DND-41 (cell line): ENCODE measurements at regions not wholly inside any gene's neighbourhood (a gene's known extent, or its start where the extent isn't known, plus 50 kb on each side); places are given as distances from the start of the nearest gene placed in this dataset.

ENCODE experiments used
- ATAC-seq: fragments of 200-7000 bp; cut with Tn5 transposase; 3 replicates; pipeline ENCODE4 v1.9.1; 2021; ENCODE audit warnings: low read depth; ENCODE audit not compliant: insufficient read depth
- DNase-seq: peaks from one replicate; pipeline ENCODE4 v3.0.0-alpha.2; 2020
- H2AFZ ChIP-seq: 2 replicates; pipeline ENCODE4 v1.6.0; 2012; ENCODE audit warnings: low read depth, low read length
- H3K27ac ChIP-seq: 2 replicates; pipeline ENCODE4 v1.5.1; 2012; ENCODE audit warnings: low read length, inconsistent platforms
- H3K27me3 ChIP-seq: fragments of 200-600 bp; sonication (generic); 2 replicates; pipeline ENCODE4 v1.6.0; 2012; ENCODE audit warnings: low read length, mild to moderate bottlenecking, inconsistent platforms; ENCODE audit not compliant: insufficient read depth, poor library complexity
- H3K36me3 ChIP-seq: 2 replicates; pipeline ENCODE4 v1.5.1; 2012; ENCODE audit warnings: low read length, inconsistent platforms; ENCODE audit not compliant: insufficient read depth
- H3K4me1 ChIP-seq: 2 replicates; pipeline ENCODE4 v1.5.1; 2012; ENCODE audit warnings: mild to moderate bottlenecking, low read length; ENCODE audit not compliant: insufficient read depth
- H3K4me2 ChIP-seq: 2 replicates; pipeline ENCODE4 v1.6.0; 2012; ENCODE audit warnings: mild to moderate bottlenecking, moderate library complexity, low read length, inconsistent platforms; ENCODE audit not compliant: insufficient read depth
- H3K4me3 ChIP-seq, 2 experiments: fragments of 200-600 bp in 1 of 2; shearing (Covaris generic) in 1 of 2; 2 replicates each; pipeline ENCODE4 v1.5.1; 2012 to 2016; ENCODE audit warnings: inconsistent platforms in 2 of 2, low read length in 2 of 2, mild to moderate bottlenecking in 2 of 2, low read depth in 1 of 2, moderate library complexity in 1 of 2
- H3K79me2 ChIP-seq: 2 replicates; pipeline ENCODE4 v1.6.0; 2012; ENCODE audit warnings: low read length, inconsistent platforms; ENCODE audit not compliant: insufficient read depth
- H3K9ac ChIP-seq: 2 replicates; pipeline ENCODE4 v1.6.0; 2012; ENCODE audit warnings: low read depth, mild to moderate bottlenecking, inconsistent platforms, low read length, moderate library complexity
- H3K9me3 ChIP-seq: 2 replicates; pipeline ENCODE4 v1.5.1; 2012; ENCODE audit warnings: low read length, moderate library complexity, mild to moderate bottlenecking, inconsistent platforms; ENCODE audit not compliant: insufficient read depth, severe bottlenecking
- H4K20me1 ChIP-seq: 2 replicates; pipeline ENCODE4 v1.6.0; 2012; ENCODE audit warnings: low read length; ENCODE audit not compliant: insufficient read depth
- EZH2 ChIP-seq: IDR thresholded peaks from 3 replicates; pipeline ENCODE4 v1.6.1; 2012; ENCODE audit warnings: borderline replicate concordance, low read depth, mild to moderate bottlenecking, moderate library complexity, low read length, inconsistent platforms; ENCODE audit not compliant: severe bottlenecking
- TF ChIP-seq, protein P1 (sequence below): IDR thresholded peaks from 2 replicates; pipeline ENCODE4 v1.5.1; 2012; ENCODE audit warnings: borderline replicate concordance, low read length, moderate library complexity, mild to moderate bottlenecking; ENCODE audit not compliant: poor library complexity, severe bottlenecking; ENCODE audit errors: extremely low read depth

- Histone ChIP-seq H2AFZ (no peak overlapping the region), H3K4me2 (no peak overlapping the region), H3K9ac (no peak overlapping the region), H3K9me3 (no peaks in the 10 kb centered on the region), H3K4me1 (no peaks in the 10 kb centered on the region), H3K27me3 (no peaks in the 10 kb centered on the region), H3K36me3 (no peaks in the 10 kb centered on the region), H3K4me3 (no peak overlapping the region), H3K27ac (no peak overlapping the region), H4K20me1 (no peaks in the 10 kb centered on the region), H3K79me2 (no peaks in the 10 kb centered on the region)
- TF ChIP-seq, protein P1, sequence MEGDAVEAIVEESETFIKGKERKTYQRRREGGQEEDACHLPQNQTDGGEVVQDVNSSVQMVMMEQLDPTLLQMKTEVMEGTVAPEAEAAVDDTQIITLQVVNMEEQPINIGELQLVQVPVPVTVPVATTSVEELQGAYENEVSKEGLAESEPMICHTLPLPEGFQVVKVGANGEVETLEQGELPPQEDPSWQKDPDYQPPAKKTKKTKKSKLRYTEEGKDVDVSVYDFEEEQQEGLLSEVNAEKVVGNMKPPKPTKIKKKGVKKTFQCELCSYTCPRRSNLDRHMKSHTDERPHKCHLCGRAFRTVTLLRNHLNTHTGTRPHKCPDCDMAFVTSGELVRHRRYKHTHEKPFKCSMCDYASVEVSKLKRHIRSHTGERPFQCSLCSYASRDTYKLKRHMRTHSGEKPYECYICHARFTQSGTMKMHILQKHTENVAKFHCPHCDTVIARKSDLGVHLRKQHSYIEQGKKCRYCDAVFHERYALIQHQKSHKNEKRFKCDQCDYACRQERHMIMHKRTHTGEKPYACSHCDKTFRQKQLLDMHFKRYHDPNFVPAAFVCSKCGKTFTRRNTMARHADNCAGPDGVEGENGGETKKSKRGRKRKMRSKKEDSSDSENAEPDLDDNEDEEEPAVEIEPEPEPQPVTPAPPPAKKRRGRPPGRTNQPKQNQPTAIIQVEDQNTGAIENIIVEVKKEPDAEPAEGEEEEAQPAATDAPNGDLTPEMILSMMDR = no peak
- no peak for TF ChIP-seq EZH2
- ATAC-seq = no peak
- DNase-seq = no peak
Measured at GRCh38 chr11:81674211-81674610, 1059.5 kb downstream of the FAM181B start.

DNA sequence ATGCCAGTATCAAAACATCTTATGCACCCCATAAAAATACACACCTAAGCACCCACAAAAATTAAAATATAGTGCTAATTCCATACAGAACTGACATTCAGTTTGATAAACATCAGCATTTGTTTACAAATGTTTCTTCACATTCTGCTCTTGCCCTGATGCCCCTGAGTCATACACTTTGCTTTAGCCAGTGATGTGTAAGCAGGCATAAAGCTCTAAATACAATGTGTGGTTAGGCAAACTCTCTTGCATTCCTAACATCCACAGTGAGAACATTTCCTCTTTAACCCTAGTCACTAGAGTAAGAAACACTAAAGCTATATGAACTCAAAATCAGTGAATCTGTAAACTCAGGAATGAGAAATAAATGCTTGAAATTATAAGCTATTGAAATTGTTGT, 1060.7 kb downstream of the FAM181B start:
- no peak overlapping the region for H3K4me3 ChIP-seq

GRCh38 chr11:81669935-81670543, 1063.6 kb downstream of the FAM181B start:
- Histone ChIP-seq H3K9me3 (no peaks in the 10 kb centered on the region), H3K4me3 (no peak overlapping the region), H3K79me2 (no peaks in the 10 kb centered on the region), H3K36me3 (no peaks in the 10 kb centered on the region), H3K4me2 (no peak overlapping the region), H3K27me3 (no peaks in the 10 kb centered on the region), H2AFZ (no peak overlapping the region), H3K27ac (no peak overlapping the region), H3K9ac (no peak overlapping the region), H3K4me1 (no peaks in the 10 kb centered on the region), H4K20me1 (no peaks in the 10 kb centered on the region)
- no peak for ATAC-seq
- no peak for DNase-seq
- no peak for TF ChIP-seq EZH2
- TF ChIP-seq, protein P1 = no peak

More for the DNA sequence above, 1060.7 kb downstream of the FAM181B start:
- no peaks in the 10 kb centered on the region for H3K9me3 ChIP-seq
- H3K27me3 ChIP-seq = no peaks in the 10 kb centered on the region
- no peaks in the 10 kb centered on the region for H3K4me1 ChIP-seq
- H3K9ac ChIP-seq = no peak overlapping the region
- H4K20me1 ChIP-seq = no peaks in the 10 kb centered on the region
- H3K27ac ChIP-seq = no peak overlapping the region
- H2AFZ ChIP-seq = no peak overlapping the region
- H3K36me3 ChIP-seq = no peaks in the 10 kb centered on the region
- TF ChIP-seq, protein P1 = no peak
- TF ChIP-seq EZH2 = no peak
- DNase-seq (no peak), ATAC-seq (no peak)
- H3K4me2 ChIP-seq = no peak overlapping the region
- H3K79me2 ChIP-seq = no peaks in the 10 kb centered on the region

DNA sequence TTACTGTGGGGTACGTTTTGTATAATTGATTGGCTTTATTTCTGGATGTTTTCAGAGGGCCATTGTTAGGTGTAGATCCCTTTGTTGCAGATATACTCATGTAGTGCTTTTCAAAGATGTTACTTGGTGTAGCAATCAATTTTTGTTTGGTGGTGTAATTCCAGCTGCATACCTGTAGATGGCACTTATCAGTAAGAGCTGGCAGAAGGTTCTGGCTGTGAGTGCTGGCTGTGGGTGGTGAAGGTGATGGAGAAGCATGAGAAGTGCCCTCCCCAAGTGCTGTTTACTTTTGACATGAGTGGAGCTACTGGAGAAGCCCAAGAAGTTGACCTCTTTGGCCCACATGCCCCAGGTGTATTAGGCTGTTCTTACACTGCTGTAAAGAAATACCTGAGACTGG, 1074.9 kb downstream of the FAM181B start:
- ATAC-seq (no peak), DNase-seq (no peak)
- no peaks in the 10 kb centered on the region for H3K4me1 ChIP-seq
- no peaks in the 10 kb centered on the region for H3K27me3 ChIP-seq
- no peak overlapping the region for H3K9ac ChIP-seq
- no peak overlapping the region for H3K4me2 ChIP-seq
- H3K9me3 ChIP-seq = no peaks in the 10 kb centered on the region
- no peaks in the 10 kb centered on the region for H4K20me1 ChIP-seq
- no peaks in the 10 kb centered on the region for H3K36me3 ChIP-seq
- no peak overlapping the region for H2AFZ ChIP-seq
- no peak overlapping the region for H3K27ac ChIP-seq
- TF ChIP-seq, protein P1 = peak; percentile 61
- no peak for TF ChIP-seq EZH2
- no peaks in the 10 kb centered on the region for H3K79me2 ChIP-seq
- no peak overlapping the region for H3K4me3 ChIP-seq
